Peyer's patch (tissue), 4 donors: ENCODE measurements at regions not wholly inside any gene's neighbourhood (a gene's known extent, or its start where the extent isn't known, plus 50 kb on each side); places are given as distances from the start of the nearest gene placed in this dataset.
"Not testable (repeated sequence)": the region's sequence is repeated elsewhere in the genome, so short reads cannot be mapped to it uniquely, and the experiment has no call there.

Source experiments
- DNase-seq, 3 donors: peaks; one replicate each; pipeline ENCODE4 v3.0.0-alpha.2; 2017 to 2019
- H3K27ac ChIP-seq, 4 donors: fragments of 200-600 bp; sonication (generic); one replicate each; pipeline ENCODE4 v1.5.1; 2016 to 2019
- H3K27me3 ChIP-seq, 2 donors: fragments of 200-600 bp; sonication (generic); one replicate each; pipeline ENCODE4 v1.5.1; 2019
- H3K36me3 ChIP-seq, 3 donors: fragments of 200-600 bp; sonication (generic); one replicate each; pipeline ENCODE4 v1.5.1; 2016 to 2019
- H3K4me1 ChIP-seq, 4 donors: fragments of 200-600 bp; sonication (generic); one replicate each; pipeline ENCODE4 v1.5.1; 2016 to 2019
- H3K4me3 ChIP-seq, 4 donors: fragments of 200-600 bp; sonication (generic); 1 replicate in 3 of 4; 2 replicates in 1 of 4; pipeline ENCODE4 v1.5.1; 2016 to 2019; ENCODE audit warnings: mild to moderate bottlenecking in 1 of 4
- H3K9me3 ChIP-seq, 4 donors: fragments of 200-600 bp; sonication (generic); one replicate each; pipeline ENCODE4 v1.5.1; 2016 to 2019; ENCODE audit warnings: mild to moderate bottlenecking in 1 of 4
- POLR2A ChIP-seq, 2 donors: fragments of 450-650 bp; IDR thresholded peaks; one replicate each; pipeline ENCODE4 v1.5.1; 2017; ENCODE audit warnings: antibody characterized with exemption in 2 of 2, mild to moderate bottlenecking in 2 of 2, moderate library complexity in 2 of 2
- TF ChIP-seq, protein P1 (sequence below), 6 experiments: fragments of 450-650 bp in 4 of 6; fragments of 200-600 bp in 2 of 6; sonication (generic) in 1 of 6; IDR thresholded peaks; one replicate each; pipeline ENCODE4 v1.5.1; 2017 to 2019; ENCODE audit warnings: antibody characterized with exemption in 6 of 6, mild to moderate bottlenecking in 3 of 6, moderate library complexity in 1 of 6

DNA sequence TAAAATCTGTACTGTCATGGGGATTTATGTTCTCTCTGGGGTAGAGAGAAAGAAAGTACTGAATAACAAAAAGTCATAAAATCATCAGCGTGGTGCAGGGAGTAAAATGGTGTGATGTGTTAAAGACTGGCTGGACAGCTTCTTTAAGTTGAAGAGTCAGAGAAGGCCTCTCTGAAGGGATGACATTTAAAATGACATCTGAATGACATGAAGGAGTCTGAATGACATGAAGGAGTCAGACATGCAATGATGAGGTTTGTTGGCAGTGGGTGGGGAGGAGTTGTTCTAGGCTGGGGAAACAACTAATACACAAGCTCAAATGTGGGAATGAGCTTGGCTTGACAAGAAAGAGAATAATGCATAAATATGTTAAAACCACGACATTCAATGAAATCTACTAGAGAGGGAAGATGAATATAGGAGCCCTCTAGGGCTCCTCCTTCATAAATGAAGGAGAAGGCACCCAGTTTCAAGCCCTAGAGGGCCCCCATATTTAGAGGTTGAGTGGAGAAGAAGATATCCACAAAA is 63.9 kb upstream of the KIT start:
- Histone ChIP-seq H3K27ac (no peak overlapping the region), H3K9me3 (no peaks in the 10 kb centered on the region), H3K36me3 (no peaks in the 10 kb centered on the region), H3K4me3 (no peak overlapping the region), H3K27me3 (no peaks in the 10 kb centered on the region), H3K4me1 (no peaks in the 10 kb centered on the region)
- no peak for DNase-seq
- TF ChIP-seq POLR2A (IDR thresholded peaks at IDR 0.05), result no peak

DNA sequence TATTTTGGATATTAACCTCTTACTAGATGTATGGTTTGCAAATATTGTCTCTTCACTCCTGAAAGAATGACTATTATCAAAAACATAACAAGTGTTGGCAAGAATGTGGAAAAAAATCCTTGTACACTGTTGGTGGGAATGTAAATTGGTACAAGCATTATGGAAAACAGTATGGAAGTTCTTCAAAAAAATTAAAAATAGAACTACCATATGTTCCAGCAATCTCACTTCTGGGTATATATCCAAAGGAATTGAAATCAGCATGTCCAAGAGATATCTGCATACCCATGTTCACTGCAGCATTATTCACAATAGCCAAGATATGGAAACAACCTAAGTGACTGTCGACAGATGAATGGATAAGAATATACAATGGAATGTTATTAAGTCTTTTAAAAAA is 61.6 kb upstream of the KIT start:
- Histone ChIP-seq H3K27ac (no peak overlapping the region), H3K4me3 (no peak overlapping the region), H3K36me3 (no peaks in the 10 kb centered on the region), H3K27me3 (no peaks in the 10 kb centered on the region), H3K9me3 (no peaks in the 10 kb centered on the region), H3K4me1 (no peaks in the 10 kb centered on the region)
- DNase-seq, result no peak
- TF ChIP-seq POLR2A (IDR thresholded peaks at IDR 0.05), result no peak
- TF ChIP-seq, protein P1, sequence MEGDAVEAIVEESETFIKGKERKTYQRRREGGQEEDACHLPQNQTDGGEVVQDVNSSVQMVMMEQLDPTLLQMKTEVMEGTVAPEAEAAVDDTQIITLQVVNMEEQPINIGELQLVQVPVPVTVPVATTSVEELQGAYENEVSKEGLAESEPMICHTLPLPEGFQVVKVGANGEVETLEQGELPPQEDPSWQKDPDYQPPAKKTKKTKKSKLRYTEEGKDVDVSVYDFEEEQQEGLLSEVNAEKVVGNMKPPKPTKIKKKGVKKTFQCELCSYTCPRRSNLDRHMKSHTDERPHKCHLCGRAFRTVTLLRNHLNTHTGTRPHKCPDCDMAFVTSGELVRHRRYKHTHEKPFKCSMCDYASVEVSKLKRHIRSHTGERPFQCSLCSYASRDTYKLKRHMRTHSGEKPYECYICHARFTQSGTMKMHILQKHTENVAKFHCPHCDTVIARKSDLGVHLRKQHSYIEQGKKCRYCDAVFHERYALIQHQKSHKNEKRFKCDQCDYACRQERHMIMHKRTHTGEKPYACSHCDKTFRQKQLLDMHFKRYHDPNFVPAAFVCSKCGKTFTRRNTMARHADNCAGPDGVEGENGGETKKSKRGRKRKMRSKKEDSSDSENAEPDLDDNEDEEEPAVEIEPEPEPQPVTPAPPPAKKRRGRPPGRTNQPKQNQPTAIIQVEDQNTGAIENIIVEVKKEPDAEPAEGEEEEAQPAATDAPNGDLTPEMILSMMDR (IDR thresholded peaks at IDR 0.05), result no peak

DNA sequence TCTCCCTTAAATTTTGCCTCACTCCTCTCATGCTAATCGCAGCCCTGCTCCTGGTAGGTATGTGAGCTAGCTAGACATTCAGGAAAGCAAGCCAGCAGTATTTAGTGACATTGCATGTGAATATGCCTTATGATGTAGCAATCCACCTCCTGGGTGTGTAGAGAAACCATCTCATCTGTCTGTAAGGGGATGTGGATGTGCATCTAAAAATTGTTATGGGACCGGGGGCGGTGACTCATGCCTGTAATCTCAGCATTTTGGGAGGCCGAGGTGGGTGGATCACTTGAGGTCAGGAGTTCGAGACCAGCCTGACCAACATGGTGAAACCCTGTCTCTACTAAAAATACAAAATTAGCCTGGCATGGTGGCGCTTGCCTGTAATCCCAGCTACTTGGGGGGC is 60.1 kb upstream of the KIT start:
- H3K4me3 ChIP-seq, H3K9me3 ChIP-seq, DNase-seq, H3K27ac ChIP-seq, H3K27me3 ChIP-seq, H3K4me1 ChIP-seq, H3K36me3 ChIP-seq: not testable (repeated sequence)

DNA sequence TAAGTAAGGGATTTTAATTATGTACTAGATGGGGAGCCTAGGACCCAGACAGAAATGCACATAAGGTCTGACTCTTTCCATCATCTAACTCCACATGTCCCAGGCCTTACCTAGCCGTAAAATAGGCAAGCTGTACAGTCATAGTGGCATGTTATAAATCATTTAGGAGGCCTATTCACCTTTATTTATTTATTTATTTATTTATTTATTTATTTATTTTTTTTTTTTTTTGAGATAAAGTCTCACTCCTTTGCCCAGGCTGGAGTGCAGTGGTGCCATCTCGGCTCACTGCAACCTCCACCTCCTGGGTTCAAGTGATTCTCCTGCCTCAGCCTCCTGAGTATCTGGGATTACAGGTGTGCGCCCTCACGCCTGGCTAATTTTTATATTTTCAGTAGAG is 55.6 kb upstream of the KIT start:
- not testable (repeated sequence) for DNase-seq, H3K9me3 ChIP-seq, H3K36me3 ChIP-seq, H3K27me3 ChIP-seq, H3K4me1 ChIP-seq, H3K4me3 ChIP-seq, H3K27ac ChIP-seq

DNA sequence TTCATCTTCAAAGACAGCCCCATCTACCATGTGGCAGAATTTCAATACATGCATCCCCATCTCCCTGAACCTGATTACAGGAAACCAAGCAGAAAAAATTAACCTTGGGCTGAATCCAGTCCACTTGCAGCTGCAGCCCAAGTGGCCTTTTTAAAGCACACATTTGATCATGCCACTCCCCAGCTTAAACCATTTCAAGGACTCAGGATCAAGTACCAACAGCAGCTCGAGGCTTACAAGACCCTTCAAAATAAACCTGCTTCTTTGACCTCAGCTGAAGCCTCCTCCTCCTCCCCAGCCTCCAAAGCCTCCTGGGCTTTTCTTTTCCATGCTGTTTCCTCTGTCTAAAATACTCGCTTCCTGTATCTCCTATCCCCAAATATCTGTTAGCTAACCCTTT is 50.7 kb upstream of the KIT start:
- no peaks in the 10 kb centered on the region for H3K27me3 ChIP-seq
- no peak overlapping the region for H3K27ac ChIP-seq
- TF ChIP-seq, protein P1 (IDR thresholded peaks at IDR 0.05), result no peak
- no peak for TF ChIP-seq POLR2A (IDR thresholded peaks at IDR 0.05)
- DNase-seq, result no peak
- peaks cover 0 to 4% (median 0%) of the 10 kb centered on the region in 4 donors for H3K9me3 ChIP-seq
- no peaks in the 10 kb centered on the region for H3K4me1 ChIP-seq
- no peak overlapping the region for H3K4me3 ChIP-seq
- H3K36me3 ChIP-seq, result no peaks in the 10 kb centered on the region

DNA sequence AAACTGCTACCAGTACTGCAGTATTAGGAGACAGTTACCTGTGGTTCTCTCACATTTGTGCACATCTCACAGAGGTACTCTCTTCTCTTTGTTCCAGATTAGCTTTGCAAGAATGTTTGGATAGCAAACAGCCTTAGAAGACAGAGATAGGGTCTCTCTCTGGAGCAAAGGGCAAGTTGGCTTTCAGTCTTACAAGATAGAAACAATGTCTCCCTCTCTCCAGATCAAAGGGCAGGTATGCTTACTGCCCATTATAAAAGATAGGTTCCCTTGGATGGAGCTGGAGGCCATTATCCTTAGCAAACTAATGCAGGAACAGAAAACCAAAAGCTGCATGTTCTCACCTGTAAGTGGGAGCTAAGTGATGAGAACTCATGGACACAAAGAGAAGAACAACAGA is 50.2 kb upstream of the KIT start:
- no peak for DNase-seq
- Histone ChIP-seq H3K27ac (no peak overlapping the region), H3K4me1 (no peaks in the 10 kb centered on the region), H3K4me3 (no peak overlapping the region), H3K36me3 (no peaks in the 10 kb centered on the region), H3K9me3 (peaks cover 0 to 4% (median 0%) of the 10 kb centered on the region in 4 donors), H3K27me3 (no peaks in the 10 kb centered on the region)
- no peak for TF ChIP-seq POLR2A (IDR thresholded peaks at IDR 0.05)
- TF ChIP-seq, protein P1 (IDR thresholded peaks at IDR 0.05), result no peak
